ENCODE measurements at regions not wholly inside any gene's neighbourhood (a gene's known extent, or its start where the extent isn't known, plus 50 kb on each side); places are given as distances from the start of the nearest gene placed in this dataset.
"Not testable (repeated sequence)": the region's sequence is repeated elsewhere in the genome, so short reads cannot be mapped to it uniquely, and the experiment has no call there.

GRCh38 chr20:48493966-48494365, 333.8 kb downstream of the PREX1 start:
- DNase-seq (ENCODE audit: low read depth) = no peak
- no peaks in the 10 kb centered on the region for H3K36me3 ChIP-seq (ENCODE audit: control insufficient read depth, insufficient read depth, low read length)
- TF ChIP-seq, protein P1, sequence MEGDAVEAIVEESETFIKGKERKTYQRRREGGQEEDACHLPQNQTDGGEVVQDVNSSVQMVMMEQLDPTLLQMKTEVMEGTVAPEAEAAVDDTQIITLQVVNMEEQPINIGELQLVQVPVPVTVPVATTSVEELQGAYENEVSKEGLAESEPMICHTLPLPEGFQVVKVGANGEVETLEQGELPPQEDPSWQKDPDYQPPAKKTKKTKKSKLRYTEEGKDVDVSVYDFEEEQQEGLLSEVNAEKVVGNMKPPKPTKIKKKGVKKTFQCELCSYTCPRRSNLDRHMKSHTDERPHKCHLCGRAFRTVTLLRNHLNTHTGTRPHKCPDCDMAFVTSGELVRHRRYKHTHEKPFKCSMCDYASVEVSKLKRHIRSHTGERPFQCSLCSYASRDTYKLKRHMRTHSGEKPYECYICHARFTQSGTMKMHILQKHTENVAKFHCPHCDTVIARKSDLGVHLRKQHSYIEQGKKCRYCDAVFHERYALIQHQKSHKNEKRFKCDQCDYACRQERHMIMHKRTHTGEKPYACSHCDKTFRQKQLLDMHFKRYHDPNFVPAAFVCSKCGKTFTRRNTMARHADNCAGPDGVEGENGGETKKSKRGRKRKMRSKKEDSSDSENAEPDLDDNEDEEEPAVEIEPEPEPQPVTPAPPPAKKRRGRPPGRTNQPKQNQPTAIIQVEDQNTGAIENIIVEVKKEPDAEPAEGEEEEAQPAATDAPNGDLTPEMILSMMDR (IDR thresholded peaks at IDR 0.05; ENCODE audit: insufficient read depth, low read length, poor library complexity, severe bottlenecking) = no peak
- no peaks in the 10 kb centered on the region for H3K27me3 ChIP-seq (ENCODE audit: control insufficient read depth, insufficient read depth, low read length)
- H3K4me3 ChIP-seq (ENCODE audit: low read depth, low read length) = no peak overlapping the region

GRCh38 chr20:48493331-48493730, 334.5 kb downstream of the PREX1 start:
- not testable (repeated sequence) for H3K27me3 ChIP-seq (ENCODE audit: control insufficient read depth, insufficient read depth, low read length); DNase-seq (ENCODE audit: low read depth); H3K4me3 ChIP-seq (ENCODE audit: low read depth, low read length); H3K36me3 ChIP-seq (ENCODE audit: control insufficient read depth, insufficient read depth, low read length)

DNA sequence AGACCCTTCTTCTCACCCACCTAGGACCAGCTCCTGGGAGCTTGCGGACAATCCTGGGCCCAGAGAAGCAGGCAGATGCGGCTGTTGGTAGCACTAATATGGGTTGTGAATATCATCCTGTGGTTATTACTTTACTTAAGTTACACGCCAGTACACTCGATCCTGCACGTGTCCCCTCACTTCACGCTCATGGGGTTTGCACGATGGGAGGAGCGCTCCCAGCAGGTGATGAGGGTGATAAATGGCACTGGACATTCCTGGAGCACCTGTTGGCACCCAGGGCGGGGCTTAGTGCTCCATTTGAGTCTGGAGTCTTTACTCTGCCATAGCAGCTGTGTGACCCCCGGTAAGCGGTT, 335.1 kb downstream of the PREX1 start:
- Histone ChIP-seq H3K4me3 (ENCODE audit: low read depth, low read length) (no peak overlapping the region), H3K27me3 (ENCODE audit: control insufficient read depth, insufficient read depth, low read length) (no peaks in the 10 kb centered on the region), H3K36me3 (ENCODE audit: control insufficient read depth, insufficient read depth, low read length) (no peaks in the 10 kb centered on the region)
- TF ChIP-seq, protein P1 (IDR thresholded peaks at IDR 0.05; ENCODE audit: insufficient read depth, low read length, poor library complexity, severe bottlenecking) = no peak
- DNase-seq (ENCODE audit: low read depth) = no peak

DNA sequence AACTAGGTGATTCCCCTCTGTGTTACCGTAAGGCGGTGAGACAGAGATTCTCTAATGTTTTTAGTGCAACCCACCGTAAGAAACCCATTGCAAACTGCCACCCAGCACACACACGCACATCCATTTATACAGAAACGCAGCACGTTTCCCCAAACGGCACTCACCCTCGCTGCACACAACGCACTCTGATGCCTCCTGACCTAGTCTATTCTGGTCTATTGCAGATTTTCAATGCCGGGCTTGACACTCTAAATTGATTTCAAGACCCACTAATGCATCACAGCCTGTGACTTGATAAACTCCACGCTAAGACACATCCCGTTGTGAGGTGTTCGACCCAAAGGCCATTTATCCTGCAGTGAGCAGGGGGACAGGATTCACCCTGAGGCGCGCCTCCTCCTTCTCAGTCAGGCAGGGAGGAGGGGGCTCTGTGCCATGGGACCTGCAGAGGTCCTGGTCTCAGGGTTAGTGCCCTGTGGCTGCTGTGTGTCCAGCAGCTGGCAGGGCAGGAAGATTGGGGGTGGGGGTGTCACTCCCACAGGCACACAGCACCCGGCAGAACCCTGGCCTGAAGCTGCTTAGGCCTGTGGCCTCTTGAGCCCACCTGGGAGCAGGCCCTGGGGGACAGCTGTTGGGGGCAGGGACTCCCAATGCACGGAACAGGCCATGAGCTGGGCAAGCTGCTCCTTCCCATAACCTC, 335.6 kb downstream of the PREX1 start:
- TF ChIP-seq, protein P1 (IDR thresholded peaks at IDR 0.05; ENCODE audit: insufficient read depth, low read length, poor library complexity, severe bottlenecking) = no peak
- DNase-seq (ENCODE audit: low read depth) = no peak
- no peaks in the 10 kb centered on the region for H3K36me3 ChIP-seq (ENCODE audit: control insufficient read depth, insufficient read depth, low read length)
- H3K4me3 ChIP-seq (ENCODE audit: low read depth, low read length) = no peak overlapping the region
- no peaks in the 10 kb centered on the region for H3K27me3 ChIP-seq (ENCODE audit: control insufficient read depth, insufficient read depth, low read length)

- Histone ChIP-seq H3K4me3 (ENCODE audit: low read depth, low read length) (no peak overlapping the region), H3K27me3 (ENCODE audit: control insufficient read depth, insufficient read depth, low read length) (no peaks in the 10 kb centered on the region), H3K36me3 (ENCODE audit: control insufficient read depth, insufficient read depth, low read length) (no peaks in the 10 kb centered on the region)
- DNase-seq (ENCODE audit: low read depth) = no peak
- TF ChIP-seq, protein P1 (IDR thresholded peaks at IDR 0.05; ENCODE audit: insufficient read depth, low read length, poor library complexity, severe bottlenecking) = no peak
Measured at GRCh38 chr20:48490961-48491831, 336.6 kb downstream of the PREX1 start.

GRCh38 chr20:48490341-48490740, 337.5 kb downstream of the PREX1 start:
- H3K36me3 ChIP-seq (ENCODE audit: control insufficient read depth, insufficient read depth, low read length); H3K27me3 ChIP-seq (ENCODE audit: control insufficient read depth, insufficient read depth, low read length); DNase-seq (ENCODE audit: low read depth); H3K4me3 ChIP-seq (ENCODE audit: low read depth, low read length): not testable (repeated sequence)
